RWPE1 (cell line): ENCODE measurements at regions not wholly inside any gene's neighbourhood (a gene's known extent, or its start where the extent isn't known, plus 50 kb on each side); places are given as distances from the start of the nearest gene placed in this dataset.
"Not testable (repeated sequence)": the region's sequence is repeated elsewhere in the genome, so short reads cannot be mapped to it uniquely, and the experiment has no call there.

Source experiments
- CTCF ChIA-PET: fragments of 350-600 bp; sonication (Branson Sonifier 250); formaldehyde crosslinking; extraction: SDS; loops from one replicate; lab custom pipeline; 2021; lab: Yijun Ruan, JAX
- POLR2A ChIA-PET: fragments of 400-600 bp; formaldehyde crosslinking; extraction: SDS; loops from one replicate; lab custom pipeline; 2020; ENCODE audit warnings: antibody characterized with exemption; ENCODE audit not compliant: low non-redundant PET; lab: Yijun Ruan, JAX
- DNase-seq: peaks from one replicate; pipeline ENCODE4 v3.0.0; 2012; ENCODE audit warnings: low spot score
- H3K27ac ChIP-seq: fragments of 450-650 bp; 2 replicates; pipeline ENCODE4 v1.5.1; 2017
- TF ChIP-seq, protein P1 (sequence below): fragments of 450-650 bp; conservative IDR thresholded peaks from 2 replicates; pipeline ENCODE4 v1.5.1; 2017; ENCODE audit warnings: low read depth, mild to moderate bottlenecking

DNA sequence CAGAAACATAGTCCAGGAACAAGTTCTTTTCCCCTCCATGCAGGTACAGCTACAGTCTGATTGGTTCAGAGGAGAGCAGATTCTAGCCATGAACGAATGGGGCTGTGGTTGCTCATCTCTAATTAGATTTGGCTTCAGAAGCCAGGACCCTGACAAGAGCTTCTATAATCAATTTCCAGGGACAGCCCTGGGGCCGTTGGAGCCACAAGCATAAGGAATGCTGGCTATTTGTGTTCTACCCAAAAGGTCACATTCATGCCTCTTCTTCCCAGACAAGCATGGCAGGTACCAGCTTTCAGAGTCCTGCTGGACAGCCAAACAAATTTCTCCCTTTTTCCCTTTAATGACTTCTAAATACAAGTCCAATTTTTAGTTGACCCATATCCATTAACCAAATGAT lies 215.5 kb upstream of the LRTM1 start:
- POLR2A ChIA-PET, result no interaction called here

DNA sequence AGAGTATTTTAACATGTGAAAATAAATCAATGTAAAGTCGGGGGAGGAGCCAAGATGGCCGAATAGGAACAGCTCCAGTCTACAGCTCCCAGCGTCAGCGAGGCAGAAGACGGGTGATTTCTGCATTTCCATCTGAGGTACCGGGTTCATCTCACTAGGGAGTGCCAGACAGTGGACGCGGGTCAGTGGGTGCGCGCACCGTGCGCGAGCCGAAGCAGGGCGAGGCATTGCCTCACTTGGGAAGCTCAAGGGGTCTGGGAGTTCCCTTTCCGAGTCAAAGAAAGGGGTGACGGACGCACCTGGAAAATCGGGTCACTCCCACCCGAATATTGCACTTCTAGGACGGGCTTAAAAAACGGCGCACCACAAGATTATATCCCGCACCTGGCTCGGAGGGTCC lies 208.4 kb upstream of the LRTM1 start:
- CTCF ChIA-PET, DNase-seq, POLR2A ChIA-PET: not testable (repeated sequence)

More for the DNA sequence above, 215.5 kb upstream of the LRTM1 start:
- no peak for DNase-seq
- CTCF ChIA-PET, result no interaction called here
- TF ChIP-seq, protein P1, sequence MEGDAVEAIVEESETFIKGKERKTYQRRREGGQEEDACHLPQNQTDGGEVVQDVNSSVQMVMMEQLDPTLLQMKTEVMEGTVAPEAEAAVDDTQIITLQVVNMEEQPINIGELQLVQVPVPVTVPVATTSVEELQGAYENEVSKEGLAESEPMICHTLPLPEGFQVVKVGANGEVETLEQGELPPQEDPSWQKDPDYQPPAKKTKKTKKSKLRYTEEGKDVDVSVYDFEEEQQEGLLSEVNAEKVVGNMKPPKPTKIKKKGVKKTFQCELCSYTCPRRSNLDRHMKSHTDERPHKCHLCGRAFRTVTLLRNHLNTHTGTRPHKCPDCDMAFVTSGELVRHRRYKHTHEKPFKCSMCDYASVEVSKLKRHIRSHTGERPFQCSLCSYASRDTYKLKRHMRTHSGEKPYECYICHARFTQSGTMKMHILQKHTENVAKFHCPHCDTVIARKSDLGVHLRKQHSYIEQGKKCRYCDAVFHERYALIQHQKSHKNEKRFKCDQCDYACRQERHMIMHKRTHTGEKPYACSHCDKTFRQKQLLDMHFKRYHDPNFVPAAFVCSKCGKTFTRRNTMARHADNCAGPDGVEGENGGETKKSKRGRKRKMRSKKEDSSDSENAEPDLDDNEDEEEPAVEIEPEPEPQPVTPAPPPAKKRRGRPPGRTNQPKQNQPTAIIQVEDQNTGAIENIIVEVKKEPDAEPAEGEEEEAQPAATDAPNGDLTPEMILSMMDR, result no peak
- no peak overlapping the region for H3K27ac ChIP-seq

DNA sequence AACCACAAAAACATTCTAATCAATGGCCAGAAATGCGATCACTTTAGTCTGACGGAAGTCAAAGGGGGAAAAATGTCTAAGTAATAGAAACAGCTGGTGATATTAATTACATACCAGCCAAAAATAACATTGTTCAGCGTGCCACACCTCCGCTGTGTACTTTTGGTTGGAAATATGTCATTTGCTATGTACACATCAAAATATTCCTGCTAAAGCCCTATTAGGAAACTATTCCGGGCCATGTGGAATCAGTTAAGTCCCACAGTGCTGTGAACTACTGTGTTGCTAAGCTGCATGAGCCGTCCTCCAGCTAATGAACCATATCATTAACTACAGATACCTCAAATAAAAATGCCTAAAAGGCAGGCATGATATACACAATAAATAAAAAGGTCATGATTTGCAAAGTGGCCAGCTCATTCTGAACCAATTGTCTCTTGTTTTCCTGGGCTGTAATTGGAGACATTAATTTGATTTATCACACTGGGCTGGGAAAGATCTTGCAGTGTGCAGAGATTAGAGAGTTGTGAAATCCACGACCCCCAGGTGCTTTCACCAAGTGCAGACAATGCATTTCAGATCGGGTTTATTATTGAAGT lies 200.5 kb upstream of the LRTM1 start:
- DNase-seq, result no peak
- POLR2A ChIA-PET, result no interaction called here
- CTCF ChIA-PET, result no interaction called here
- TF ChIP-seq, protein P1, result no peak
- H3K27ac ChIP-seq, result no peak overlapping the region

More for the DNA sequence above, 208.4 kb upstream of the LRTM1 start:
- H3K27ac ChIP-seq, result not testable (repeated sequence)

DNA sequence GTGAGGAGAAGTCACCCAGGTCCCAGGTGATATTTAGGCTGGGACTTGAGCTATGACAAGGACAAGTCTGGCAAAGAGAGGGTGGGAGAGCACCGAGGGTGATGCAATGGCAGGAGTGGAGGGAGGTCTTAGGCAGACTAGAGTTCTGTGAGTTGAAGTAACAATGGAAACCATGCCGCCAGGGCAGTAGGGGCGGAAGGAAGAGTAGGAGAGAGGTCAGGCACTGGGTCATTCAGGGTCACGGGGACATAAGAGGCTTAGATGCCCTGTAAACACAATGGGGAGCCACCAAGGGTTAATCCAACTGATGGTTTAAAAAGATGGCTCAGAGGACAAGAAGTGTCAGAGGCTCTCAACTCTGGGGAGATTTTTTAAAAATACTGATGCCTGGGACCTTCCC lies 199.7 kb upstream of the LRTM1 start:
- ChIA-PET POLR2A (no interaction called here), CTCF (no interaction called here)
- no peak for DNase-seq
- H3K27ac ChIP-seq, result no peak overlapping the region
- TF ChIP-seq, protein P1, result no peak

DNA sequence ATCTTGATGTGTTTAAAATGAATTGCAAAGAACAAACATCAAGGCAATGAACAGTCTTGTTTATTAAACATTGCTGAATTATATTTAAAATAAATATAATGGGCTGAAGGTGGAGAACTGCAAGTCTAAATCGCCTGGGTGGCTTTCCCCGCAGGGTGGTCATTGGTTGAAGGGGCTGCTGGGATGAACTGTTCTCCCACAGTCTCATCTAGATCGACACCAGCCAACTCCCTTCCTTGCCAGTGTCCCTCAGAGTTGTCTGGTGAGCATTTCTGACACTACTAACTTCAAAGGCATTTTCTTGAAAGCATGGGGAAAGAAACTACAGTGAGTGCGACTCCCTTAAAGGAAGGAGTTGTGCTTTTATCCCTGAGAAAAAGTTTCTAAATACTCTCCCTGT lies 196.5 kb upstream of the LRTM1 start:
- CTCF ChIA-PET, result no interaction called here
- no peak for DNase-seq
- POLR2A ChIA-PET, result no interaction called here
- TF ChIP-seq, protein P1, result no peak
- no peak overlapping the region for H3K27ac ChIP-seq
